GM12878 (cell line): ENCODE measurements at regions not wholly inside any gene's neighbourhood (a gene's known extent, or its start where the extent isn't known, plus 50 kb on each side); places are given as distances from the start of the nearest gene placed in this dataset.
"Not testable (repeated sequence)": the region's sequence is repeated elsewhere in the genome, so short reads cannot be mapped to it uniquely, and the experiment has no call there.

Experiments used
- ATAC-seq: fragments of 200-7000 bp; cut with Tn5 transposase; 3 replicates; pipeline ENCODE4 v1.9.1; 2020; ENCODE audit warnings: mild to moderate bottlenecking, moderate library complexity
- BruUV-seq: library from RNA; stranded (reverse); fragments of 400-500 nt; replicated peaks from 2 replicates; lab custom pipeline; 2021; lab: Mats Ljungman, UMichigan
- CTCF ChIA-PET: fragments of 300-600 bp; sonication (Branson Sonifier 250); formaldehyde crosslinking; extraction: SDS; loops from one replicate; lab custom pipeline; 2021; ENCODE audit warnings: inconsistent platforms; lab: Yijun Ruan, JAX
- POLR2A ChIA-PET: fragments of 350-600 bp; formaldehyde crosslinking; extraction: SDS; loops from one replicate; lab custom pipeline; 2021; ENCODE audit warnings: inconsistent platforms; lab: Charles Lee
- RAD21 ChIA-PET: fragments of 300-600 bp; sonication (Branson Sonifier 250); formaldehyde crosslinking; loops from one replicate; lab custom pipeline; 2023; ENCODE audit warnings: antibody characterized with exemption; ENCODE audit not compliant: unreplicated experiment; lab: Charles Lee
- SMC1A ChIA-PET: fragments of 300-600 bp; sonication (Branson Sonifier 250); formaldehyde crosslinking; loops from one replicate; lab custom pipeline; 2023; ENCODE audit not compliant: unreplicated experiment, uncharacterized antibody; lab: Charles Lee
- DNase-seq: peaks from one replicate; pipeline ENCODE4 v3.0.0-alpha.2; 2011; ENCODE audit warnings: low read depth, low spot score
- FAIRE-seq: peaks from 3 replicates; lab custom pipeline; 2011; peaks lifted over from hg19 to GRCh38; lab: Jason Lieb, UNC
- H2AFZ ChIP-seq: 2 replicates; pipeline ENCODE4 v1.6.0; 2011; ENCODE audit warnings: low read depth, low read length, control low read depth; ENCODE audit not compliant: control insufficient read depth
- H3K27ac ChIP-seq: 2 replicates; pipeline ENCODE4 v1.5.1; 2011; ENCODE audit warnings: control low read depth; ENCODE audit not compliant: control insufficient read depth, insufficient read depth
- H3K27me3 ChIP-seq, 2 experiments: replicated peaks in 1 of 2; 2 replicates each; pipeline versions ENCODE4 v1.6.0 to v1.6.1; 2011; ENCODE audit warnings: low read length in 1 of 2; ENCODE audit not compliant: control insufficient read depth in 2 of 2, insufficient read depth in 2 of 2
- H3K36me3 ChIP-seq, 2 experiments: 2 replicates each; pipeline ENCODE4 v1.5.1; 2011; ENCODE audit warnings: low read length in 1 of 2; ENCODE audit not compliant: control insufficient read depth in 2 of 2, insufficient read depth in 2 of 2
- H3K4me1 ChIP-seq: 2 replicates; pipeline ENCODE4 v1.6.1; 2011; ENCODE audit warnings: mild to moderate bottlenecking, low read length, moderate library complexity, mixed read lengths; ENCODE audit not compliant: control insufficient read depth, insufficient read depth
- H3K4me2 ChIP-seq: 2 replicates; pipeline ENCODE4 v1.6.0; 2011; ENCODE audit warnings: control low read depth; ENCODE audit not compliant: control insufficient read depth, insufficient read depth
- H3K4me3 ChIP-seq: fragments of 200-600 bp; sonication (generic); 2 replicates; pipeline ENCODE4 v1.5.1; 2016
- H3K79me2 ChIP-seq: 2 replicates; pipeline ENCODE4 v1.6.0; 2011; ENCODE audit warnings: low read length; ENCODE audit not compliant: control insufficient read depth, insufficient read depth
- H3K9ac ChIP-seq: 2 replicates; pipeline ENCODE4 v1.8.0; 2011; ENCODE audit warnings: low read length, control low read depth, mixed read lengths; ENCODE audit not compliant: control insufficient read depth, insufficient read depth
- H3K9me3 ChIP-seq: replicated peaks from 3 replicates; pipeline ENCODE4 v1.5.1; 2011; ENCODE audit warnings: mild to moderate bottlenecking, low read length; ENCODE audit not compliant: control insufficient read depth, insufficient read depth
- H4K20me1 ChIP-seq: 2 replicates; pipeline ENCODE4 v1.6.0; 2011; ENCODE audit not compliant: control insufficient read depth, insufficient read depth
- MTA3 ChIP-seq: IDR thresholded peaks from 2 replicates; pipeline ENCODE4 v1.6.1; 2012; ENCODE audit warnings: low read length, inconsistent platforms, borderline replicate concordance
- WGBS: methylation state at CpG from one replicate; pipeline ENCODE4 v1.1.6; 2016; ENCODE audit warnings: low lambda C conversion rate; ENCODE audit not compliant: insufficient replicate concordance, insufficient coverage; ENCODE audit errors: missing lambda C conversion rate; 5-methylcytosine and 5-hydroxymethylcytosine counted together
- in situ Hi-C: fragments of 300-500 bp; cut with MboI; formaldehyde crosslinking; loops from 9 replicates; pipeline ENCODE4 v1.14.3; 2018; ENCODE audit warnings: mixed read lengths
- intact Hi-C: fragments of 100-400 bp; cut with micrococcal nuclease; formaldehyde crosslinking; loops from one replicate; pipeline ENCODE4 v1.14.2; 2022; ENCODE audit not compliant: unreplicated experiment
- TF ChIP-seq, protein P1 (sequence below): fragments of 450-650 bp; IDR thresholded peaks from 2 replicates; pipeline ENCODE4 v1.6.1; 2017; ENCODE audit warnings: mild to moderate bottlenecking, moderate library complexity

DNA sequence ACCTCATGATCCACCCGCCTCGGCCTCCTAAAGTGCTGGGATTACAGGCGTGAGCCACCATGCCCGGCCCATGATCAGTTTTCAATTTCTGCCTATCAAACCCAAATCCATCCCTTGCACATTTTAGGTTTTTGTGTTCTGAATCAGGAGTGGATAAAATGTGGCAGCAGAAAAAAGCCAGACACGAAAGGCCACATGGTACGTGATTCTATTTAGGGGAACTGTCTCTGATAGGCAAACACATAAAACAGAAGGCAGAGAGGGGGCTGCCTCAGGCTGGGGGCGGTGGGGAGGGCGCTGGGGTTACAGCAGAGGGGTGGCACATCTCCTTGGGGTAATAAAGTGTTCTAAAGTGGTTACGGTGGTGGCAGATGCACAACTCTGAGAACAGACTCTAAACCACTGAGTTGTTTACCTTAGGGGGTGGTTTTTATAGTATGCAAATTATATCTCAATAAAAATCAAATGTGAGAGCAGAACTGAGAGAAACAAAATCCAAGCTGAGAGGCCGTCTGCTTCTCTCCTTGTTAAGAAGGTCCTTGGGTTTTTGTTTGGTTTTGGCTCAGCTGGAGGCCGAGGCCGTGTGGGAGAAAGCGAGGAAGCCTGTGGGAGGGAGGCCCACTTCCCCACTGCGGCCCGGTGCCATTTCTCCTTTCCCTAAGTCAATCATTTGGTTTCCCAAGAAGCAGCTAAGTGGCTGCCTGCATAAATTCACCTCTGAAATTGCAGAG, 78.0 kb downstream of the SOWAHC start (continued):
- TF ChIP-seq, protein P1, sequence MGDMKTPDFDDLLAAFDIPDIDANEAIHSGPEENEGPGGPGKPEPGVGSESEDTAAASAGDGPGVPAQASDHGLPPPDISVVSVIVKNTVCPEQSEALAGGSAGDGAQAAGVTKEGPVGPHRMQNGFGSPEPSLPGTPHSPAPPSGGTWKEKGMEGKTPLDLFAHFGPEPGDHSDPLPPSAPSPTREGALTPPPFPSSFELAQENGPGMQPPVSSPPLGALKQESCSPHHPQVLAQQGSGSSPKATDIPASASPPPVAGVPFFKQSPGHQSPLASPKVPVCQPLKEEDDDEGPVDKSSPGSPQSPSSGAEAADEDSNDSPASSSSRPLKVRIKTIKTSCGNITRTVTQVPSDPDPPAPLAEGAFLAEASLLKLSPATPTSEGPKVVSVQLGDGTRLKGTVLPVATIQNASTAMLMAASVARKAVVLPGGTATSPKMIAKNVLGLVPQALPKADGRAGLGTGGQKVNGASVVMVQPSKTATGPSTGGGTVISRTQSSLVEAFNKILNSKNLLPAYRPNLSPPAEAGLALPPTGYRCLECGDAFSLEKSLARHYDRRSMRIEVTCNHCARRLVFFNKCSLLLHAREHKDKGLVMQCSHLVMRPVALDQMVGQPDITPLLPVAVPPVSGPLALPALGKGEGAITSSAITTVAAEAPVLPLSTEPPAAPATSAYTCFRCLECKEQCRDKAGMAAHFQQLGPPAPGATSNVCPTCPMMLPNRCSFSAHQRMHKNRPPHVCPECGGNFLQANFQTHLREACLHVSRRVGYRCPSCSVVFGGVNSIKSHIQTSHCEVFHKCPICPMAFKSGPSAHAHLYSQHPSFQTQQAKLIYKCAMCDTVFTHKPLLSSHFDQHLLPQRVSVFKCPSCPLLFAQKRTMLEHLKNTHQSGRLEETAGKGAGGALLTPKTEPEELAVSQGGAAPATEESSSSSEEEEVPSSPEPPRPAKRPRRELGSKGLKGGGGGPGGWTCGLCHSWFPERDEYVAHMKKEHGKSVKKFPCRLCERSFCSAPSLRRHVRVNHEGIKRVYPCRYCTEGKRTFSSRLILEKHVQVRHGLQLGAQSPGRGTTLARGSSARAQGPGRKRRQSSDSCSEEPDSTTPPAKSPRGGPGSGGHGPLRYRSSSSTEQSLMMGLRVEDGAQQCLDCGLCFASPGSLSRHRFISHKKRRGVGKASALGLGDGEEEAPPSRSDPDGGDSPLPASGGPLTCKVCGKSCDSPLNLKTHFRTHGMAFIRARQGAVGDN = no peak
- TF ChIP-seq MTA3 = no peak
- TF ChIP-seq, all 136 proteins: peak for 0

DNA sequence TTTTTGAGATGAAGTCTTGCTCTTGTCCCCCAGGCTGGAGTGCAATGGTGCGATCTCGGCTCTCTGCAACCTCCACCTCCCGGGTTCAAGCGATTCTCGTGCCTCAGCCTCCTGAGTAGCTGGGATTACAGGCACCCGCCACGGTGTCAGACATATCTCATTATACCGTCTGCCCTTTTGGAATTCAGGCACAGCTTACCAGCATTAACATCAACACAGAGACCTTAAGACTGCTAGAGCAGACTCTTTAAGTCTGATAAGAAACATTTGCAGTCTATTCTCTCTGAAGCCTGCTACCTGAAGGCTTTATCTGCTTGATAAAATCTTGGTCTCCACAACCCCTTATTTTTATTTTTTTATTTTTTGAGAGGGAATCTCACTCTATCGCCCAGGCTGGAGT, 78.7 kb downstream of the SOWAHC start:
- in situ Hi-C loops = not testable (repeated sequence)

DNA sequence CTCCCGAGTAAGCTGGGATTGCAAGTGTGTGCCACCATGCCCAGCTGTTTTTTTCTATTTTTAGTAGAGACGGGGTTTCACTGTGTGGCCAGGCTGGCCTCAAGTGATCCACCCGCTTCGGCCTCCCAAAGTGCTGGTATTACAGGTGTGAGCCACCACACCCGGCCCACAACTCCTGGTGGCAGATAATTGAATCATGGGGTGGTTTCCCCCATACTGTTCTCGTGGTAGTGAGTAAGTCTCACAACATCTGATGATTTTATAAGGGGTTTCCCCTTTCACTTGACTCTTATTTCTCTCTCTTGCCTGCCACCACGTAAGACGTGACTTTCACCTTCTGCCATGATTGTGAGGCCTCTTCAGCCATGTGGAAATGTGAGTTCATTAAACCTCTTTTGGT, 79.1 kb downstream of the SOWAHC start:
- BruUV-seq, DNase-seq, intact Hi-C loops, H3K9ac ChIP-seq, H3K36me3 ChIP-seq, H3K27ac ChIP-seq, H4K20me1 ChIP-seq, H3K4me2 ChIP-seq, POLR2A ChIA-PET, H3K27me3 ChIP-seq, in situ Hi-C loops, CTCF ChIA-PET, H2AFZ ChIP-seq, SMC1A ChIA-PET, H3K9me3 ChIP-seq, H3K79me2 ChIP-seq, H3K4me1 ChIP-seq, FAIRE-seq, H3K4me3 ChIP-seq, RAD21 ChIA-PET: not testable (repeated sequence)
- peak; percentile 36 for ATAC-seq
- WGBS = 10% methylated on average over 8 of the region's 8 CpGs

More for the DNA sequence above, 78.7 kb downstream of the SOWAHC start:
- H2AFZ ChIP-seq, H3K27ac ChIP-seq, H3K4me1 ChIP-seq, ATAC-seq, POLR2A ChIA-PET, H3K36me3 ChIP-seq, BruUV-seq, DNase-seq, H3K79me2 ChIP-seq, RAD21 ChIA-PET, intact Hi-C loops, SMC1A ChIA-PET, H3K9ac ChIP-seq, H3K9me3 ChIP-seq, CTCF ChIA-PET, H4K20me1 ChIP-seq, H3K27me3 ChIP-seq, FAIRE-seq, H3K4me2 ChIP-seq, H3K4me3 ChIP-seq: not testable (repeated sequence)
- 57% methylated on average over 7 of the region's 9 CpGs for WGBS
